MCF 10A (cell line): ENCODE measurements at regions not wholly inside any gene's neighbourhood (a gene's known extent, or its start where the extent isn't known, plus 50 kb on each side); places are given as distances from the start of the nearest gene placed in this dataset.

ENCODE experiments used
- BruUV-seq: library from RNA; stranded (reverse); fragments of 400-500 nt; replicated peaks from 2 replicates; lab custom pipeline; 2021; lab: Mats Ljungman, UMichigan
- CTCF ChIA-PET: fragments of 300-600 bp; sonication (Branson Sonifier 250); formaldehyde crosslinking; extraction: SDS; loops from one replicate; lab custom pipeline; 2021; ENCODE audit warnings: antibody characterized with exemption, inconsistent platforms; lab: Yijun Ruan, JAX
- POLR2A ChIA-PET: fragments of 300-600, 350-650 bp; sonication (Branson Sonifier 250); formaldehyde crosslinking; extraction: SDS; loops from one replicate; lab custom pipeline; 2020; ENCODE audit warnings: antibody characterized with exemption, inconsistent platforms; lab: Yijun Ruan, JAX
- DNase-seq: peaks from one replicate; pipeline ENCODE4 v3.0.0-alpha.2; 2018; ENCODE audit not compliant: unreplicated experiment
- H3K27ac Mint-ChIP-seq: one replicate; pipeline ENCODE4 v1.8.0; 2022; ENCODE audit warnings: mild to moderate bottlenecking, low read depth, mixed read lengths; ENCODE audit not compliant: unreplicated experiment
- H3K27me3 Mint-ChIP-seq: one replicate; pipeline ENCODE4 v1.8.0; 2022; ENCODE audit warnings: mixed read lengths; ENCODE audit not compliant: insufficient read depth, unreplicated experiment
- H3K36me3 Mint-ChIP-seq: one replicate; pipeline ENCODE4 v1.8.0; 2022; ENCODE audit warnings: mild to moderate bottlenecking, moderate library complexity, mixed read lengths; ENCODE audit not compliant: insufficient read depth, unreplicated experiment
- H3K4me1 Mint-ChIP-seq: one replicate; pipeline ENCODE4 v1.8.0; 2022; ENCODE audit warnings: mixed read lengths; ENCODE audit not compliant: insufficient read depth, unreplicated experiment
- H3K4me3 Mint-ChIP-seq: one replicate; pipeline ENCODE4 v1.8.0; 2022; ENCODE audit warnings: mild to moderate bottlenecking, moderate library complexity, mixed read lengths; ENCODE audit not compliant: unreplicated experiment
- H3K9me3 Mint-ChIP-seq: one replicate; pipeline ENCODE4 v1.8.0; 2022; ENCODE audit warnings: mixed read lengths; ENCODE audit not compliant: unreplicated experiment
- CTCF ChIP-seq: fragments of 200-600 bp; IDR thresholded peaks from one replicate; pipeline ENCODE4 v1.8.0; 2022; ENCODE audit warnings: antibody characterized with exemption, mild to moderate bottlenecking; ENCODE audit not compliant: unreplicated experiment
- intact Hi-C: fragments of 100-400 bp; cut with micrococcal nuclease; formaldehyde crosslinking; loops from 2 replicates; pipeline ENCODE4 v1.14.1; 2022

DNA sequence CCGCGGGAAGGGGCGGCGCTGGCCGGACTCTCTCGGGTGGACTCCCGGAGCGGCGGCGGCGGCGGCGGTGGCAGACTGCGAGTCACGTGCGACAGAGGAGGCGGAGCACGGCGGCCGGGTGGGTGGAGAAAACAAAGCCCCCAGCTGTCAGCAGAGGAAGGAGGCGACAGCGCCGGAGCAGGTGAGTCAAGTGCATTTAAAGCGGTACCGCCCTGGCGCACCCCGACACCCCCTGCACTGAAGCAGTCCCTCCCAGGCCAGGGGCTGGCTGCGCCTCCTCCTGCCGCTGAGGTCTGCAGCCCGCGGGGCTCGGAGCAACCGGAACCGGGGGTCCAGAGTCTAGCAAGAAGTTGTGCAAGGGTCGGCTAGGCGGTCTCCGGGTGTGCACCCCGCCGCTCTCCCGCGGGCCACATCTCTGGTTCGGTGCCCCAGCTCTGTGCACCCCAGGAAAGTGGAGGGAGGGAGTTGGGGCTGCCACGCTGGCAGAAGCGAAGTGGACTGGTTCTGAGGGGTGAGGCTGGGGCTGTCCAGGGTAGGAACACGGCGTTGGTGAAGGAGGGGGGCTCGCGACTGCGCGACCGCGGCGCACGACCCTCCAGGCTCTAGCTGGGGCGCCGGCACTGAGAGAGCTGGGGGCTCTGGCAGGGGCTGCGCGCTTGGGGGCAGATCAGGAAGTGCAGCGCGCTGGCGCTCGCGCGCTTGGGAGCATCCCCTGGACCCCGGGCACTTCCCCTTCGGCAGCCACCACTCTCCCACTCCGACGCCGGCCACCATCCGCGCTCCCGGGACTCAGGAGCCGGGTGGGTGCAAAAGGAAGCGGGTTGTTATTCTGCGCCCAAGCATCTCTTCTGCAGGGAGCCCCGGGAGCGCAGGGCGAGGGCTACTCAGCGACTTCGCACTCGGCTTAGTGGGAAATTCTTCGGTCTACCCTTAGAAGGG is 64.0 kb upstream of the MAPRE2 start:
- intact Hi-C loops: loop anchor here (5.0 to 10.0 kb wide), 2 partner anchors 45 to 112 kb away; no protein-coding TSS in a partner anchor
- Mint-ChIP-seq H3K9me3 (no peaks in the 10 kb centered on the region), H3K4me1 (peaks cover 23% of the 10 kb centered on the region), H3K4me3 (peak overlapping the region; percentile 75), H3K27ac (no peak overlapping the region), H3K27me3 (peaks cover 47% of the 10 kb centered on the region), H3K36me3 (no peaks in the 10 kb centered on the region)
- BruUV-seq: no TSS peak
- ChIA-PET CTCF (no interaction called here), POLR2A (no interaction called here)
- TF ChIP-seq CTCF: no peak
- DNase-seq: no peak

GRCh38 chr18:34977838-34978532 is 63.2 kb upstream of the MAPRE2 start:
- ChIA-PET POLR2A (interaction anchor here (0.7 to 1.4 kb wide), 3 partner anchors 14 to 167 kb away, joined by 4 to 7 read pairs (median 4); no protein-coding TSS in a partner anchor), CTCF (interaction anchor here (1.2 kb wide), 1 partner anchor 167 kb away, joined by 4 read pairs; no protein-coding TSS in a partner anchor)
- TF ChIP-seq CTCF: no peak
- Mint-ChIP-seq H3K4me3 (peak overlapping the region; percentile 75), H3K27ac (peak overlapping the region; percentile 57), H3K27me3 (peaks cover 47% of the 10 kb centered on the region), H3K36me3 (no peaks in the 10 kb centered on the region), H3K4me1 (peaks cover 23% of the 10 kb centered on the region), H3K9me3 (no peaks in the 10 kb centered on the region)
- BruUV-seq: no TSS peak
- intact Hi-C loops: loop anchor here (5.0 to 10.0 kb wide), 2 partner anchors 46 to 113 kb away; no protein-coding TSS in a partner anchor
- DNase-seq: peak; percentile 23

- Mint-ChIP-seq H3K4me1 (peaks cover 23% of the 10 kb centered on the region), H3K27me3 (peaks cover 43% of the 10 kb centered on the region), H3K9me3 (no peaks in the 10 kb centered on the region), H3K27ac (peak overlapping the region; percentile 57), H3K4me3 (peak overlapping the region; percentile 75), H3K36me3 (no peaks in the 10 kb centered on the region)
- intact Hi-C loops: loop anchor here (5.0 to 10.0 kb wide), 2 partner anchors 46 to 114 kb away; no protein-coding TSS in a partner anchor
- CTCF ChIA-PET: interaction anchor here (1.2 to 1.4 kb wide), 2 partner anchors 13 to 166 kb away, joined by 3 to 4 read pairs; no protein-coding TSS in a partner anchor
- POLR2A ChIA-PET: interaction anchor here (0.6 to 1.4 kb wide), 5 partner anchors 9 to 166 kb away, joined by 3 to 7 read pairs (median 4); no protein-coding TSS in a partner anchor
- no TSS peak for BruUV-seq
- no peak for DNase-seq
- TF ChIP-seq CTCF: no peak
Observed at GRCh38 chr18:34978533-34978893, 62.7 kb upstream of the MAPRE2 start.
